Stimulated activated CD4-positive, alpha-beta T cell treated with anti-CD3 and anti-CD28 coated beads, Interleukin-4, amount 100 ng/mL, for 1 hour (primary cell): ENCODE measurements at regions not wholly inside any gene's neighbourhood (a gene's known extent, or its start where the extent isn't known, plus 50 kb on each side); places are given as distances from the start of the nearest gene placed in this dataset.

ENCODE experiments used
- DNase-seq: peaks from one replicate; pipeline ENCODE4 v3.0.0-alpha.2; 2020

DNA sequence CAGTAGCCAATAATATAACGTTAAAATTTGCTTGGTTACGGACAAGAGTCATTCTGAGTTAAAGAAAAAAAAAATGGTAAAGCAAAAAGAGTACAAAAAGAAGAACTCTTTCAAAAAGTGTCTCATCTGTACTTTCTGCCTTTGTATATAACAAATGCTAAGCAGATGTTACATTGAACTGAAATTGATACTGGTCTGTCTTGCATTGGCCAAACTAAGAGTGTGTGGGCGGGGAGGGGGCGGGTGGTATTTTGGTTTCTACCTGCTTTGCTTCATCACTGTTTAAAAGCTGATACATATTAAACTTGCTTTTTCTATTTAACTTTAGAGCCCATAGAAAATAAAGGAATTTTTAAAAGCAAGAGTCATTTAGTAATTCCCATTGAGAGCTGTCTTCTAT lies 215.0 kb upstream of the THBS1 start:
- no peak for DNase-seq

DNA sequence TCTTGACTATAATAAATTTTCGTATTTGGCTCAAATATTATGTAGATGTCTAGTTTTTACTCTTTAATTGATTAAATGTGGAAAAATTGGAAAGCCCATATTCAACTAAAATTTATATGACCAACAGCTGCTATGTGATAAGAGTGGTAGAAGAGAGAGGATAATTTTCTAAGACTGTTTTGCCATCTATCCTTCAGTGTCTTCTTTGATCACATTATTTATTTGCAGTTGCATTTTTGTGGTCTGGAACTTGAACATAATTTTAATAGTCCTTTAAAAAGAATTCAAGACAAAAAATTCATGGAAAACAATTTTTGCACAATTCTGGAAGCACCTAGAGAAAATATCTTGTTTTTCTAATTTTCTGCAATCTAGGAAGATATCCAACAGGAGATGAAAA lies 213.3 kb upstream of the THBS1 start:
- DNase-seq: no peak

DNA sequence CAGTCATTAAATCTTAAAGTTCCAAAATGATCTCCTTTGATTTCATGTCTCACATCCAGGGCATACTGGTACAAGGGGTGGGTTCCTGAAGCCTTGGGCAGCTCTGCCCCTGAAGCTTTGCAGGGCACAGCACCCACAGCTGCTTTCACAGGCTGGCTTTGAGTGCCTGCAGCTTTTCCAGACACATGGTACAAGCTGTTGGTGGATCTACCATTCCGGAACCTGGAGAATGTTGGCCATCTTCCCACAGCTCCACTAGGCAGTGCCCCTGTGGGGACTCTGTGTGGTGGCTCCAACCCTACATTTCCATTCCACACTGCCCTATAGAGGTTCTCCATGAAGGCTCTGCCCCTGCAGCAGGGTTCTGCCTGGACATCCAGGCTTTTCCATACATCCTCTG lies 211.1 kb upstream of the THBS1 start:
- DNase-seq: no peak

DNA sequence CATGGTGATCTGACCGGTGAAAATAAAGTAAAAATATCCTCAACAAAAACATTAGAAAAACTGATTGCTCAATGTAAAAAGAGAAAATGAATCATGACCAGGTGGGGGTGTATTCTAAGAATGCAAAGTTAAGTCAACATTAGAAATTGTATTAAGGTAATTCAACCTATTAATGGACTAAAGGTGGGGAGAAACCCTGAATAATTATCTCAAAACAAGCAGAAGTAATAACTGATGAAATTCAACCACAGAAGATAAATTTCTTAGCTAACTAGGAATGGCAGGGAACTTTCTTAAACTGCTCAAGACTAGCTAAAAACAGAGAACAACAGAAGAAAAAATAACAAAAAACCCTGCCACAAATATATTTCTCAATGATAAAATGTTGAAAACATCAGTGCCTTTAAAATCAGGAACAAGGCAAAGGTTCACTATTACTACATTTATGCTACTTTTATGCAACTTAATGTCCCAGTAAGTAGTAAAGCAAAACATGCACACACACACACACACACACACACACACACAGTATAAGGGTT lies 204.4 kb upstream of the THBS1 start:
- no peak for DNase-seq

DNA sequence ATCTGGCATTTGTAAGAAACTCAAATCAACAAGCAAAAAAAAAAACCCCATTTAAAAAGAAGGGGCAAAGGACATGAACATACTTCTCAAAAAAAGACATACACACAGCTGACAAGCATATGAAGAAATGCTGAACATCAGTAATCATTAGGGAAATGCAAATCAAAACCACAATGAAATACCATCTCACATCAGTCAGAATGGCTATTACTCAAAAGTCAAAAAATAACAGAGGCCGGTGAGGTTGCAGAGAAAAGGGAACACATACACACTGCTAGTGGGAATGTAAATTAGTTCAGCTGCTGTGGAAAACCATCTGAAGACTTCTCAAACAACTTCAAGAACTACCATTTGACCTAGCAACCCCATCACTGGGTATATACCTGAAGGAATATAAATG lies 199.4 kb upstream of the THBS1 start:
- DNase-seq: no peak

DNA sequence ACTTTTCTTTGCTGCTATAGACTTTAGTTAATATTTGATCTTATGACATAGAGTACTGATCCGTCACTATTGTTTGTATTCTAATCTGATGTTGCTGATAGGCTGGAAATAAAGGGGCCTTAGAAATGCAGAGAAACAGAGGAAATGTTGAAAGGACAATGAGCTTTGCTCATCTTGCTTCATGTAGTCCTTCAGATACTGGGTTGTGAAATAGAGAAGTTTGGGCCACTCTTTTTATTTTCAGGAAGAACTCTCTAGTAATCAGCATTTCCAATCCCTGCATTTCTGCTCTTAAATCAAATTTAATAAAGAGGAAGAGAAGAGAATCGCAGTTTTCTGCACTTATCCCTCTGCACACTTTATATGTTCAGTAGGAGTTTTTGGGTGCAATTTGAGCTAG lies 192.8 kb upstream of the THBS1 start:
- no peak for DNase-seq

DNA sequence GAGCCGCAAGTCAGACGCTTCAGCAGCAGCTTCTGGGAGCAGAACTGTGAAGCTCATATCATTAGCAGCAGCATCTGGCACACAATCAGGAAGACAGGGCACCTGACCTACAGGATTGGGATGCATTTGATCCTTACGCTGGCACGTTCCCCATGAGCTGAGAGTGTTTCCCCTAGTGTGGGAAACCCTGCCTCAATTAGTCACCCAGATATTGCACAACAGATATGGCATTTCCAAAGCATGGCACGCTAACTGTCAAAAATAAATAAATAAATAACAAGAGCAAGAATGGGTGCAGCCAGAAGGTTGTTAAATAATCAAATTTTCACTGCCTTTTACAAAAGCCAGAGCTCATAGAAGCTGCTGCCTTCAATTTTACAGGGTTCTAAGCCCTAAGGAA lies 189.6 kb upstream of the THBS1 start:
- DNase-seq: no peak

DNA sequence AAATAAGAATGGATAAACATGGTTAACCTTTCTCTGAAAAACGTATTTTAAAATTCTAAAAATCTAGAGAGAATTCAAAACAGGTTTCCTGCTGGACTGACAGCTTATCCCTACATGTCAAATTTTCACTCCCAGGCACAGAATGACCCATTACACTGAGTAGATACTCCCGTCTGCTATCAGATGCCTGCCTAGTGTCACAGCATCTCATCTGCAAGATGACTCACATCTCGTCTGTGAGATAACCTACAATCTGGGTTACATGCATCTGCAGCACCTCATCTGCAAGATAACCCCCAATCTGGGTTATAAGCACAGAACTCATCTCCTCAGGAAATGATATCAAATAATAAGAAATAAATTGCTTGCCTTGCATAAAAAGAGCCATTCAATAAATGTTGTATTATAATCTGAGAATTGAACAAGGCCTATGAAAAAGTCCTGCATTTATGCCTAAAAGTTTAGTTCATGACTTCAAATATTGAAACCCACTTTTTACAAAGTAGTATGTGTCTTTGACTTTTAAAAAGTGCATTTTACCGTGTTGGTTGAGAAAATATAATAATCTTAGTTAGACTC lies 188.3 kb upstream of the THBS1 start:
- DNase-seq: no peak

DNA sequence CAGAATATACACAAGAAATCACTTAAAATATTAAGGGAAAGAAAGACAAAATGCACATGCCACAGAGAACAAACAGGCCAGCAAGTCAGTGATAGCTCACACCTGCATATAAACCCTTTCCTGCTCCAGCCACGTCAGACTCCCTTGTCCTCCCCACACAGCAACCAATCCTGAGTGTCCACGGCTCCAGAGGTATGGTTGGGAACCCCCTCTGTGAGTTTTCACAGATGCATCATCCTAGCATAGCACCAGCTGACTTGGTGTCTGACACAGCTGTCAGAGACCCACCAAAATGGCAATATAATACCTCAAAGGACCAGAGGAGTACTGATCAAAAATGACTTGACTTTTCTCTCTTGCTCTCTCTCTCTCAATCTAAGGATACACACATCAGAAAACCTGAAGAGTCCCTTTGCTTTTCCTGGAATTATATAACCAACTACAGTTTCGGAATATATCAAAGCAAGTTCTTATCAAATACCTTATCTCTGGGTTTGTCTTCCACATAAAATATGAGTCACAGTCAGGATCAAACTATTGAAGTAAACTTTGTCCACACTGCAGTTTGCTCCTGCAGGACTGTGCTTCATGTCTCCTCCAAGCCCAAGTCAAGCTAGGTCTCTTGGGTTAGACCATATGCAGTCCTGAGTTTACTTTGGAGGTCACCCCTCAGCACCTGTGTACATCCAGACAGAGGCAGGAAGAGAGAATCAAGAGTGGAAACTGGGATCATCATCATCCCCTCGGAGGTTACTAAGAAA lies 187.1 kb upstream of the THBS1 start:
- no peak for DNase-seq

DNA sequence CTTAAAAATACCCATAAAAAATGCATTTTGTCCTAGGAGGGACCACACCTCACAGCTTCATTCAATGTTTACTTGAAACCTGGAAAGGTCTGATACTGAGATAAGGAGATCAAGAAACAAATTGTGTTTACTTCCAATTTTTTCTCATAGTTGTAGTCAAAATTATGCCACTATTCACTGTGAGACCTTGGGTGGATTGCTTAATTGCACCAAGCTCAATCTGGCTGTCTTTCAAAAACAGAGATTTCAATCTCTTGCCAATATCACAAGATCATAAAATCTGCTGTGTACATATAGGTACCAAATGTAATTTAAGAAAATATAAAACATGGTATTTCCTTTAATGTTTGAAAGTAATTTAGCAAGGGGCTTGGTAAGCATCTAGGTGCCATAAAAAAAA lies 186.4 kb upstream of the THBS1 start:
- no peak for DNase-seq

DNA sequence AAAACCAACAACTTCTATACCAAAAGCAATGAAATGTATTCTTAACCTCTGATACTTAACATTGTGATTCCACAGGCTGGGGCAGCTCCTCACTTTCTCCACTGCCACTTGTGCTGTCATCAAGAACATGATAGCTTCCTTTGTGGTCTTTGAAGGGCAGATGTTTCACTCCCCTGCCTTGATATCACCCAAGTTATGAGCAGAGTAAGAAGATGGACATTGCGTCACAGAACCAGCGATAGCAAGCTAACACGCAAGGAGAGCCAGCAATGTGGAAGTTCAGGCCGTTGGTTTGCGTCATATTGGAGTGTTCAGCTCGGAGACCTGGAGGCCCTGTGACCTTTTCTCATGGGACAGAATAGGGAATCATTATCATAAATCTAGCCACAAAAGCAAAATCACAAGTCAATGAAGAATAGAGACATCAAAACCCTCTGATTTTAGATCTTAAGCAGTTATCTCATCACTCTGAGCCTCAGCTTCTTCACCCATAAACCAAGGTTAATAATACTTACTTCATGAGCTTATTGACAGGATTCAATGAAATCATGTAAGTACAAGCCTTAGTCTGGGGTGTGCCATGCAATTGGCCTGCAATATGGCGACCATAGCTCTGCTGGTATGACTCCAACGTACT lies 183.8 kb upstream of the THBS1 start:
- DNase-seq: no peak

DNA sequence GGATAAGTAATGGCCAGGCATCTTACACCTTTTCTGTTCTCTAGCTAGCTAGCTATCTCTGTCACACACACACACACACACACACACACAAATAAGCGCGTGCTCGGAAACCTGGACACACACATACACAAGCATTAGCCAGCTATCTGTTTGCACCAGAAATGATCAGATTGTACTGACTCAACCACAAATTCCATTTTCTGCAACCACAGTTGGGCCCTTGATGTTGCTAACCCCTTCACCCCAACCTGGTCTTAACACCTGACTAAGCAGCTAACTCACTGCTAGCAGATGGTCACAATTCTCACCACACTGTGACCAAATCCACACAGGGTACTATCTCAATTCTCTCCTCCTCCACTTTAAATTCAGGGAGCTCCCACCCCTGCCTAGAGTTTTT lies 183.0 kb upstream of the THBS1 start:
- no peak for DNase-seq

DNA sequence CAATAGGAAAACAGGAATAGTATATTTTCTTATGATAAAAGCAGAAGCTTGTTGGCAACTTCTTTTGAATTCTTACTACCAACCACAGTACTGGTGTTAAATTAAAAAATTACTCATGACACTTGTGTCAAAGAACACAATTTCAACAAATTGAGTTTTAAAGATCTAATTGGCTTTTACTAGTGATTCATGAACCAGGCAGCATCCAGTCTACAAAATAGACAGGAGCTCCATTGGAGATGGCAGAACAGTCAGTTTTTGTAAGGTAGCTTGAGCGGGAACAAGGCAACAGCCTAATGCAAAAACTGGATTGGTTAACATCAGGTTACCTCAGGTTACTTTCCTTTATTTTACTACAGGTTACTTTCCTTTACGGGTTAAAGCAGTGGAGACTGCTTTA lies 181.3 kb upstream of the THBS1 start:
- no peak for DNase-seq

DNA sequence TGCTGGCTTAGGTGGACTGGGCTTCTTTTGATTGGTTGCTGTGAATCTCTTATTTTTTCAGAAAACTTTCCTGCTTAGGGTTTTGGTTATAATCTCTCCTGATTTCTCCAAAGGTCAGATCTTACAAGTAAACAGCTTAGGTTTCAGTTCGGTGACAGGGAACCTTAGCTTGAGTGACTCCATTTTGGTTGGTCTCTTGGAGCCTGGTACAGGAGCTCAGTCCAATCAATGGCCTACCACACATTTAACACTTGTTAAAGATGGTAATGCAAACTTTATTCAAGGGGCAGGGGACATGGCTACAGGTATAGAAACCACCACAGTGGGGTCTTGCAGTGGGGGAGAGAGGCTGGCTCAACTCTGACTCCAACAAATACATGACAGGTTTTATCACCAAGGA lies 180.9 kb upstream of the THBS1 start:
- no peak for DNase-seq

DNA sequence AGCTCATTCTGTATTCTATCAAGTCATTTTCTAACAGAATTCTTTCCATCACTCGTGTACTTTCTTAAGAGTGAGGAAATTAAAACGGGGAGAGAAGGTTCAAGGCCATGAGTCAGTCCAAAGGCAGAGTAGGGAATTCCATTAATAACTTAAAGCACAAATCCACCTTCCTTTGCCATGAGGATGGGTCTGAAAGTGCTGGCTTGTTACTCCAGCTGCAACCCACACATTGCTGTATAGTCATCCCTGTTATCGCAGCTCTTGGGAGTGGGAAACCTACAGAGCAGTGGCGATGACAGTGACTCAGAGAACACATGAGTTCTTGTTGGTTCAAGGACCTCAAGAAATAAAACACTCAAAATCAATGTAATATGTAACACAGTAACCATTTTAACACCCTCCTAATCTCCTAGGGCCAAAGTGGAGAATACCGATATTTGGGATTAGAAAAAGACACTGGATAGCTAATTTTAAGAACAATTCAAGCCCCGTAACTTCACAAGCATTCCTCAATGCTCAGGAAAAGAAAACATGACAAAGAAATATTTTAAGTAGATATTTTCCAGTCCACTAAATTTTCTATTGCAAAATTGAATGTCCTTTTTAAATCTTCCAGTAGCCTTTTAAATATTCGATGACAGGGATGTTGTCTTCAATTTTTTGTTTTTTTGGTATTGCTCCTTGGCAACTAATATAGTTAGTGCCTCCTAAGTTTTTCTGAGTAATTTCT lies 179.9 kb upstream of the THBS1 start:
- DNase-seq: no peak

DNA sequence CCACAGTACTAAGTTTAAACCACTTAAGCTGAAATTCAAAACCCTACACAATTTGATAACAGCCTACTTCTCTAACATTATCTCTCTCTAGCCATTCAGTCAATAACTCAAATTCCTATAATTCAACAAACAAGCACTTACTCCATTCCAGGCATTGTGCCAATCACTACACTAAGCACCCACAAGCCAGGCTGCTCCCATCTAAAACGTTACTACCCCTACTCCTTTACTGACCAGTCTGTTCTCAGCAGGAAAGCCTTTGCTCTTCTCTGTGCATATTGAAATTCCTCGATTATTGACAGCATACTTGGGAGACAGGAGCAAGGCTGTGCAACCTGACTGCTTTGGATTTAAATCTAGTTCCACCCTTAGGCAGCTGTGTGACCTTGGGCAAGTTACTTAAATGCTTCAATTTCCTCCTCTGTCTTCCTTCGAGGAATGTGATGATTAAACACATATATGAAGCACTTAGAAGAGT lies 177.2 kb upstream of the THBS1 start:
- DNase-seq: no peak

DNA sequence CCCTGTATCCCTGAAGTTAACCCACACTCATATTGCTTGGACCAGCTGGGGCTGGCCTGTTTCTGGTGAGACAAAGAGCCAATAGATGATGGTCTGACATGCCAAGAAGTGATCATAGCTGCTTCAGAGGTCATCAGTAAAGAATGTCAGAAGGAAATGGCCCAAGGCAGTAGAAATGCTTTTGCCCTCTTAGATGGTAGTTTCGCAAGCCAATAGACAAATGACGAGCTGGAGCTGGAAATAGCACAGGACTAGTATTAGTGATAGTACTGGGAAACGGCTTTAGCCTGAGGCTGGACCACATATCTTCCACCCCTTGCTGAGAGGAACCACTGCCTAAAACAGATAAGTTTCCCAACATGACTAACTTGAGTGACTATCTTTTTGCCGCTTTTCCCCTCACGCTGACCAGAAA lies 176.1 kb upstream of the THBS1 start:
- DNase-seq: no peak

DNA sequence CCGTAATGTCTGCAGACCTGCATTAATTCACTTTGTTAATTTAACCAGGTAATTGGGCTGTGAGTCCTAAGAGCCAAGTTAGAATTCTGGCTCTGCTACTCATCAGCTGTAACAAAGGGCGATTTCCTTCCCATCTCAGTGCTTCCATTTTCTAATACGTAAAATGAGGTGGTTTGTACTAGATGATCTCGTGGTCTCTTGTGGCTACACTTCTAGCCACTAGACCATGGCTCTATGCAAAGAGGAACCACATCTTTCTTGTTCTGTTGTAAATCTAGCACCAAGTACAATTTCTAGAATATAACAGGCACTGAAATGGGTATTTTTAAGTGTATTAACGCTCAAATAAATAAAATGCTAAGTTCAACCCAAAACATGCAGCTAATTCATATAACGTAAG lies 174.4 kb upstream of the THBS1 start:
- DNase-seq: no peak

DNA sequence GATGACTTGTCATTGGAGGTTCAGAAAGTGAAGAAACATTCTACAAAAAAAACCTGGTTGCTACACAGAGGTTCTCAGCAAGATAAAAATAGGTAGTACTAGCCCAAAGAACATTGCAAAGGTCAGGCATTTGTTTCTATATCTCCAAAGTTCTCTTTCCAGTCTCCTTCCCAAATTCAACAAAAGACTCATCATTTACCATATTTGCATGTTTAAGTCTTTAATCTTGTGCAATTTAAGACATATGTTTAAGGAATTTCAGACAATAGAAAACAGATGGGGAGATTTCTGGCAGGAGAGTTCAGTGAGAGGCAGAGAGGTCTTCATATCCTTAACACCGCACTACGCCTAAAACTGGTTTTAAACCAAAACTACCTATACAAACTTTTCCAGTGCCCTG lies 173.8 kb upstream of the THBS1 start:
- DNase-seq: no peak

DNA sequence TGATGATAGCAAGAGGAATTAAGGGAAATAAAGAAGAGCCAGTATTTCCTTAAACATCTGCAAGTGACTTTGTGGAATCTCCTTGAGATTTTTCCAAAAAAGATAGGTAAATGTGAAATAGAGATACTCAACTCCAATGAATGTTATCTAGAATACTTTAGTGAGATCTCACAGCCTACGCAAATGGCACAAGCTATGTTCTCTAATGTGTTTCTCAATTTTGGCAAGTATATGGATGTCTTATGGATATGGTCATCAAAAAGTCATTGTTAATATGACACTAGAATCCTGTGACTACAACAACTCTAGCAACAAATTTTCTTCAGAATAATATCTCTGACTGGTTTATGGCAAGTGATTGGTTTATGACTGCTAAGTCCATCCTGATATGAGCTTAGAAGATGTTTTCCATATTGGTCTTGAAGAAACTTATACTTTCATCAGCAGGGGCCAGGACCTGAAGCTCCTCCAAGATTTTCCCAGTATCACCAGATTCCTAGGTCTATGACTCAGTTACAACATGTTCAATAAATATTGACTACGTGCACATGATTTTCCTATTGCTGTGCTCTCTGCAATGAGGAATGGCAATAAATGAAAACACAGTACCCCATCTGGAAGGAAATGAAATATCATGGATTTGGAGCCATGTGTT lies 170.9 kb upstream of the THBS1 start:
- no peak for DNase-seq

DNA sequence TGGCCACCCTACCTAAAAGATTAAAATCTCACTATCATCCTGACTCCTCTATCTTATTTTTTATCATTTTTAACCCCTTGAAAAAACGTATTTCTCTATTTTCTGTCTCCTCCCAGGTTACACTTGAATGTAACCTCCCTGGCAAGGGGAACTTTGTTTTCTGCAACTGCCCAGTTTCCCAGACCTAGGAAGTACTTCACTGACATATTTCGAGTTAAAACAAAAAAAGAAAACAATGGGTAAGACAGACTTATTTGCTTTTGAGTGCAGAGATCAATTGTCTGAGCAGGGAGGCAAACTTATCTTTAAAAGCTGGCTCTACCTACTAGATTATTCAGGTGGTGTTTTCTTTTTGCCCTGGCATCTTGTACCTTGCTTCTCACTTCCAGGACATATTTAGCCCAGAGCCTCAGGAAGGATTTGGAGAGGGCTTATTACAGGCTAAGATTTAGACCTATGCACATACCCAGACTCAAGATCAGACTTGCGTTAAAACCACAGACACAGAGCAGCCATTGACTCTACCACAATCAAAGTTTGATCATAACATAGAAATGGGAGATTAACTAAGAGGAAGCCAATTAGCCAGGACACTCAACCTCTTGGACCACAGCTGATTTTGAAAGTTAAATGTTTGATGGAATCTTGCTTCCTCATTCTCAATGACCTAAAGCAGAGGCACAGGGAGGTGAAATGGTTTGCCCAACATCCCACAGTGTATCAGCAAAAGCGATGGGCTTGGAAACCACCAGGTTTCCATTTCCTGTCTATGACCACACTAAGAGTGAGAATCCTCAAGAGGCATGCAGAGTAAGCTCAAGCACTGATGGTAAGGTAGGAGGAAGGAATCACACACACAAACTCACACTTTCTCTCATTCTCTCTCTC lies 169.5 kb upstream of the THBS1 start:
- DNase-seq: no peak

DNA sequence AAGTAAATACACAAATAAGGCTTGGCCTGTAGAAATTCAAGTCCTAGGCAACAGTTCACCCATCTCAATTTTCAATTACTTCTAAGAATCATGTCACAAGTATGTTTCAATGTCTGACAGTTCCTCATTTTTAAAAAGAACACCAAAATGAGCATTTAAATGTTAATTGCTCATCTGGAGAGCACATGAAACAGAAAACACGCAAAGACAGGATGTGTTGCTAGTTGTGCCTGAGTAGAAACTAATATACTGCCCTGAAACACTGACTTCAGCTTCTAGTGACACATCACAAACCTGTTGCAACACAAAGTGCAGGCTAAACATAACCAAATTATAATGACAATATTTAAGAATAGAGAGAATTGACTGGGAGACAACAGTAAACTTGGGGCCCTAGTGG lies 167.3 kb upstream of the THBS1 start:
- DNase-seq: no peak
